K562 (cell line): ENCODE measurements at regions not wholly inside any gene's neighbourhood (a gene's known extent, or its start where the extent isn't known, plus 50 kb on each side); places are given as distances from the start of the nearest gene placed in this dataset.

Source experiments
- ADNP ChIP-seq: fragments of 200-800 bp; sonication (Bioruptor generic); IDR thresholded peaks from 2 replicates; pipeline ENCODE4 v1.6.1; 2016; ENCODE audit warnings: missing genetic modification characterization, missing compliant biosample characterization
- CBFA2T3 ChIP-seq: fragments of 450-650 bp; IDR thresholded peaks from 2 replicates; pipeline ENCODE4 v1.6.1; 2017
- CEBPB ChIP-seq: fragments of 450-650 bp; IDR thresholded peaks from 2 replicates; pipeline ENCODE4 v1.6.1; 2016; ENCODE audit warnings: missing genetic modification characterization, missing compliant biosample characterization
- FOXA1 ChIP-seq: fragments of 450-650 bp; IDR thresholded peaks from 2 replicates; pipeline ENCODE4 v1.6.1; 2016; ENCODE audit warnings: mild to moderate bottlenecking, borderline replicate concordance
- GATA2 ChIP-seq: sonication (generic); formaldehyde crosslinking; IDR thresholded peaks from 2 replicates; pipeline ENCODE4 v1.4.0; 2020; ENCODE audit warnings: mild to moderate bottlenecking, missing genetic modification reagents
- HMGN3 ChIP-seq: IDR thresholded peaks from 2 replicates; pipeline ENCODE4 v1.6.1; 2011; ENCODE audit warnings: borderline replicate concordance, low read depth, mild to moderate bottlenecking, mixed read lengths, low read length; ENCODE audit not compliant: insufficient read length; ENCODE audit errors: extremely low read depth
- MAFG ChIP-seq: fragments of 450-650 bp; conservative IDR thresholded peaks from 2 replicates; pipeline ENCODE4 v1.6.1; 2016; ENCODE audit warnings: missing genetic modification characterization, missing compliant biosample characterization
- NR4A1 ChIP-seq, 2 experiments: fragments of 250-450 bp in 1 of 2; fragments of 450-650 bp in 1 of 2; sonication (Bioruptor Pico) in 1 of 2; IDR thresholded peaks; 2 replicates each; pipeline versions ENCODE4 v1.4.0 to v1.6.1; 2016 to 2020; ENCODE audit warnings: mild to moderate bottlenecking in 2 of 2, missing compliant biosample characterization in 1 of 2, missing genetic modification characterization in 1 of 2, moderate library complexity in 1 of 2
- NRF1 ChIP-seq, 2 experiments: fragments of 450-650 bp; IDR thresholded peaks in 1 of 2; conservative IDR thresholded peaks in 1 of 2; 2 replicates each; pipeline ENCODE4 v1.6.1; 2014; ENCODE audit warnings: mild to moderate bottlenecking in 2 of 2
- PCBP1 ChIP-seq: fragments of 200-400 bp; formaldehyde crosslinking; IDR thresholded peaks from 2 replicates; pipeline ENCODE4 v1.6.1; 2018; ENCODE audit warnings: mild to moderate bottlenecking, low read depth, low read length; ENCODE audit not compliant: poor library complexity, severe bottlenecking
- POLR3G ChIP-seq: IDR thresholded peaks from 2 replicates; pipeline ENCODE4 v1.6.1; 2011; ENCODE audit not compliant: insufficient read length, insufficient replicate concordance; ENCODE audit errors: extremely low read depth
- SMARCA5 ChIP-seq: fragments of 450-650 bp; IDR thresholded peaks from 2 replicates; pipeline ENCODE4 v1.6.1; 2016
- TBL1XR1 ChIP-seq, 2 experiments: IDR thresholded peaks; 2 replicates each; pipeline ENCODE4 v1.6.1; 2012; ENCODE audit warnings: improper control_type of control experiment in 2 of 2, low read length in 2 of 2, mild to moderate bottlenecking in 1 of 2
- ZBED1 ChIP-seq: IDR thresholded peaks from 2 replicates; pipeline ENCODE4 v1.6.1; 2014
- ZBTB7A ChIP-seq: IDR thresholded peaks from 2 replicates; pipeline ENCODE4 v1.6.1; 2011; ENCODE audit warnings: low read depth, mild to moderate bottlenecking, low read length, moderate library complexity, borderline replicate concordance; ENCODE audit not compliant: control insufficient read depth
- ZKSCAN3 ChIP-seq: fragments of 250-450 bp; sonication (Bioruptor Pico); IDR thresholded peaks from 2 replicates; pipeline ENCODE4 v1.4.0; 2020
- ZNF174 ChIP-seq: fragments of 250-450 bp; sonication (Bioruptor Pico); IDR thresholded peaks from 2 replicates; pipeline ENCODE4 v1.4.0; 2020; ENCODE audit warnings: mild to moderate bottlenecking
- ZNF384 ChIP-seq: IDR thresholded peaks from 2 replicates; pipeline ENCODE4 v1.6.1; 2012; ENCODE audit warnings: low read depth, low read length, improper control_type of control experiment
- TF ChIP-seq, protein P1 (sequence below): fragments of 250-450 bp; sonication (Bioruptor Pico); IDR thresholded peaks from 2 replicates; pipeline ENCODE4 v1.8.0; 2022; ENCODE audit warnings: moderate library complexity, mild to moderate bottlenecking, inconsistent platforms
- TF ChIP-seq, protein P2 (sequence below): fragments of 450-650 bp; IDR thresholded peaks from 2 replicates; pipeline ENCODE4 v1.7.0; 2016; ENCODE audit warnings: borderline replicate concordance
- TF ChIP-seq, protein P3 (sequence below), 2 experiments: fragments of 450-650 bp; IDR thresholded peaks; 2 replicates each; pipeline ENCODE4 v1.6.1; 2016
- TF ChIP-seq, protein P4 (sequence below): fragments of 250-450 bp; sonication (Bioruptor Pico); IDR thresholded peaks from 2 replicates; pipeline ENCODE4 v1.5.0; 2020; ENCODE audit warnings: mild to moderate bottlenecking
- TF ChIP-seq, protein P5 (sequence below): fragments of 250-450 bp; sonication (Bioruptor Pico); IDR thresholded peaks from 2 replicates; pipeline ENCODE4 v1.8.0; 2022; ENCODE audit warnings: moderate library complexity, mild to moderate bottlenecking, inconsistent platforms

DNA sequence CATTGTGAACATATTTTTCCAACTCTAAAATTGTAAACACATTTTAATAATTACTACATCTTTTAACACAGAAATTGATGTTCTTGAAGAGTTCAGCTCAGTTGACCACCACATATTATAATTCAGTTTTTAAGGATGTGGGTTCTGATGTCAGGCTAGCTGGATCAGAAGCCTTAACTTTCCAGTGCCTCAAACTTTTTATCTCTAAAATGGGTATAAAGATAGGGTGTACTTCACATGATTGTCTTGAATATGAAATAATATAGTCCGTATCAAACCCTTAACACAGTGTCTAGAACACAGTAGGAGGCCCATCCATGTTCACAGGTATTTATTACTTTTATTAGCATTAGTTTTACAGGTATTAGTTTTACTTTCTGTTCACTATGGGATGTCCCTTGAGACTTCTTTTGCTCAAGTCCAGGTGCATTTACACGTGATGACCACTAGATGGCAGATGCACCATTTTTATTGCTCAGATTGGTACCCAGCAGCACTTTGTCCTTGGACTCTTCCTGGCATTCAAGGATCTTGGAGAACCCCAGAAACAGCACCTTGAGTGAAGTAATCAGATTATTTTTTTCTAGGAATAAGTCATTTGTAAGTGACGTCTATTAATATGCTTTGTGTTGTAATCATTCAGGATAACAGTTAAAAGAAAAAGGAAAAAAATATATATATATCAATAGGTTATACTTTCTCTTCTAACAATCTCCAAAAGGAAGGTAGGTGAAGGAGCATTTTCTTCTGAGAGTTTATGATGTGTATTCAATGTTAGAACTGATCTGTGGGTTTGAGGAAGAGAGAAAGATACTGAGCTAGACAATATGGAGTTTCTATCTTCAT is 580.2 kb downstream of the ETNK1 start (continued):
- TF ChIP-seq, protein P1, sequence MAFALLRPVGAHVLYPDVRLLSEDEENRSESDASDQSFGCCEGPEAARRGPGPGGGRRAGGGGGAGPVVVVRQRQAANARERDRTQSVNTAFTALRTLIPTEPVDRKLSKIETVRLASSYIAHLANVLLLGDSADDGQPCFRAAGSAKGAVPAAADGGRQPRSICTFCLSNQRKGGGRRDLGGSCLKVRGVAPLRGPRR (CRISPR knock-in tag) = no peak
- TF ChIP-seq FOXA1 (no peak), ZNF384 (no peak), CEBPB (no peak), ADNP (peak; percentile 75; the same call in 1 of the 2 replicates), ZNF174 (CRISPR knock-in tag) (no peak), ZKSCAN3 (CRISPR knock-in tag) (no peak), CBFA2T3 (no peak), NRF1 (conservative IDR thresholded peaks at IDR 0.05 in 1 of 2, IDR thresholded peaks at IDR 0.05 in 1 of 2) (no peak), ZBTB7A (no peak), ZBED1 (no peak), GATA2 (CRISPR knock-in tag) (no peak), POLR3G (no peak), SMARCA5 (no peak), MAFG (no peak), NR4A1 (CRISPR knock-in tag; IDR thresholded peaks at IDR 0.05) (no peak), NR4A1 (tag; IDR thresholded peaks at IDR 0.05) (no peak), TBL1XR1 (IDR thresholded peaks at IDR 0.05; ENCODE audit: low read length in 2 of 2) (no peak), PCBP1 (no peak), HMGN3 (no peak)
- TF ChIP-seq, protein P2, sequence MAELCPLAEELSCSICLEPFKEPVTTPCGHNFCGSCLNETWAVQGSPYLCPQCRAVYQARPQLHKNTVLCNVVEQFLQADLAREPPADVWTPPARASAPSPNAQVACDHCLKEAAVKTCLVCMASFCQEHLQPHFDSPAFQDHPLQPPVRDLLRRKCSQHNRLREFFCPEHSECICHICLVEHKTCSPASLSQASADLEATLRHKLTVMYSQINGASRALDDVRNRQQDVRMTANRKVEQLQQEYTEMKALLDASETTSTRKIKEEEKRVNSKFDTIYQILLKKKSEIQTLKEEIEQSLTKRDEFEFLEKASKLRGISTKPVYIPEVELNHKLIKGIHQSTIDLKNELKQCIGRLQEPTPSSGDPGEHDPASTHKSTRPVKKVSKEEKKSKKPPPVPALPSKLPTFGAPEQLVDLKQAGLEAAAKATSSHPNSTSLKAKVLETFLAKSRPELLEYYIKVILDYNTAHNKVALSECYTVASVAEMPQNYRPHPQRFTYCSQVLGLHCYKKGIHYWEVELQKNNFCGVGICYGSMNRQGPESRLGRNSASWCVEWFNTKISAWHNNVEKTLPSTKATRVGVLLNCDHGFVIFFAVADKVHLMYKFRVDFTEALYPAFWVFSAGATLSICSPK = no peak
- TF ChIP-seq, protein P3, sequence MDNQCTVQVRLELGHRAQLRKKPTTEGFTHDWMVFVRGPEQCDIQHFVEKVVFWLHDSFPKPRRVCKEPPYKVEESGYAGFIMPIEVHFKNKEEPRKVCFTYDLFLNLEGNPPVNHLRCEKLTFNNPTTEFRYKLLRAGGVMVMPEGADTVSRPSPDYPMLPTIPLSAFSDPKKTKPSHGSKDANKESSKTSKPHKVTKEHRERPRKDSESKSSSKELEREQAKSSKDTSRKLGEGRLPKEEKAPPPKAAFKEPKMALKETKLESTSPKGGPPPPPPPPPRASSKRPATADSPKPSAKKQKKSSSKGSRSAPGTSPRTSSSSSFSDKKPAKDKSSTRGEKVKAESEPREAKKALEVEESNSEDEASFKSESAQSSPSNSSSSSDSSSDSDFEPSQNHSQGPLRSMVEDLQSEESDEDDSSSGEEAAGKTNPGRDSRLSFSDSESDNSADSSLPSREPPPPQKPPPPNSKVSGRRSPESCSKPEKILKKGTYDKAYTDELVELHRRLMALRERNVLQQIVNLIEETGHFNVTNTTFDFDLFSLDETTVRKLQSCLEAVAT (IDR thresholded peaks at IDR 0.05) = no peak
- TF ChIP-seq, protein P4, sequence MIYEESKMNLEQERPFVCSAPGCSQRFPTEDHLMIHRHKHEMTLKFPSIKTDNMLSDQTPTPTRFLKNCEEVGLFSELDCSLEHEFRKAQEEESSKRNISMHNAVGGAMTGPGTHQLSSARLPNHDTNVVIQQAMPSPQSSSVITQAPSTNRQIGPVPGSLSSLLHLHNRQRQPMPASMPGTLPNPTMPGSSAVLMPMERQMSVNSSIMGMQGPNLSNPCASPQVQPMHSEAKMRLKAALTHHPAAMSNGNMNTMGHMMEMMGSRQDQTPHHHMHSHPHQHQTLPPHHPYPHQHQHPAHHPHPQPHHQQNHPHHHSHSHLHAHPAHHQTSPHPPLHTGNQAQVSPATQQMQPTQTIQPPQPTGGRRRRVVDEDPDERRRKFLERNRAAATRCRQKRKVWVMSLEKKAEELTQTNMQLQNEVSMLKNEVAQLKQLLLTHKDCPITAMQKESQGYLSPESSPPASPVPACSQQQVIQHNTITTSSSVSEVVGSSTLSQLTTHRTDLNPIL (CRISPR knock-in tag) = no peak
- TF ChIP-seq, protein P5, sequence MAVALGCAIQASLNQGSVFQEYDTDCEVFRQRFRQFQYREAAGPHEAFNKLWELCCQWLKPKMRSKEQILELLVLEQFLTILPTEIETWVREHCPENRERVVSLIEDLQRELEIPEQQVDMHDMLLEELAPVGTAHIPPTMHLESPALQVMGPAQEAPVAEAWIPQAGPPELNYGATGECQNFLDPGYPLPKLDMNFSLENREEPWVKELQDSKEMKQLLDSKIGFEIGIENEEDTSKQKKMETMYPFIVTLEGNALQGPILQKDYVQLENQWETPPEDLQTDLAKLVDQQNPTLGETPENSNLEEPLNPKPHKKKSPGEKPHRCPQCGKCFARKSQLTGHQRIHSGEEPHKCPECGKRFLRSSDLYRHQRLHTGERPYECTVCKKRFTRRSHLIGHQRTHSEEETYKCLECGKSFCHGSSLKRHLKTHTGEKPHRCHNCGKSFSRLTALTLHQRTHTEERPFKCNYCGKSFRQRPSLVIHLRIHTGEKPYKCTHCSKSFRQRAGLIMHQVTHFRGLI (CRISPR knock-in tag) = no peak
